GM18498 (cell line): ENCODE measurements at regions not wholly inside any gene's neighbourhood (a gene's known extent, or its start where the extent isn't known, plus 50 kb on each side); places are given as distances from the start of the nearest gene placed in this dataset.
A peak's percentile ranks its signal among the peaks of the same experiment; 100 is the strongest.

ENCODE experiments used
- ATAC-seq: cut with Tn5 transposase; IDR thresholded peaks from one replicate; pipeline ENCODE4 v1.9.1; 2021; ENCODE audit warnings: mild to moderate bottlenecking, moderate library complexity; ENCODE audit not compliant: unreplicated experiment

DNA sequence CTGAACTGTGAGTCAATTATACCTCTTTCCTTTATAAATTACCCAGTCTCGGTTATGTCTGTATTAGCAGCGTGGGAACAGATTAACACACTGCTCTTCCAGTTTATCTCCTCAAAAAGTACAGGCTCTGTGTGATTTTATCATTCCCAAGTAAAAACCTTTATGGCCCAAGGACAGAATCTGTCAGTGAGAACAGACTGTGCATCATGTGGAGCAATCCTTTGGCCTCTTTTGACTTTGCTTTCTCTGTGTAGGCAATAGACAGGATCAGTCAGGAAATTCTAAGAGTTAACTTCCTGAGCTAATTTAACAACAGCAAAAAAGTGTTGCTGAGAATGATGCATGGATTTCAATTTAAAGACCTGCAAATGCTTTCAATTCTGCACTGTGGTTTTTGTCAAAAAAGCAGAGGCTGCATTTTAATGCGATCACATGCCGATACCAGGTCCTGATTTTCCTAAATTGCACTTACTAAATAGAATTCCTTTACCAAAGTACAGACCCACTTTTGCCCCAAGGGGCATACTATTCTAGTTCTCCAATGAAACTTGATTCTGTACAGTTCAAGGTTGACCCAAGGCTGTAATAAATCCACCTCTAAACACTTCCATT lies 246.7 kb upstream of the MARCKS start:
- no peak for ATAC-seq

GRCh38 chr6:113616701-113617274 lies 240.4 kb upstream of the MARCKS start:
- ATAC-seq, result no peak

- ATAC-seq, result no peak
Measured at GRCh38 chr6:113619077-113619476, 238.1 kb upstream of the MARCKS start.

GRCh38 chr6:113620386-113620785 lies 236.8 kb upstream of the MARCKS start:
- no peak for ATAC-seq

- no peak for ATAC-seq
Measured at GRCh38 chr6:113622254-113622653, 234.9 kb upstream of the MARCKS start.

- ATAC-seq, result no peak
Measured at GRCh38 chr6:113623129-113623528, 234.0 kb upstream of the MARCKS start.

DNA sequence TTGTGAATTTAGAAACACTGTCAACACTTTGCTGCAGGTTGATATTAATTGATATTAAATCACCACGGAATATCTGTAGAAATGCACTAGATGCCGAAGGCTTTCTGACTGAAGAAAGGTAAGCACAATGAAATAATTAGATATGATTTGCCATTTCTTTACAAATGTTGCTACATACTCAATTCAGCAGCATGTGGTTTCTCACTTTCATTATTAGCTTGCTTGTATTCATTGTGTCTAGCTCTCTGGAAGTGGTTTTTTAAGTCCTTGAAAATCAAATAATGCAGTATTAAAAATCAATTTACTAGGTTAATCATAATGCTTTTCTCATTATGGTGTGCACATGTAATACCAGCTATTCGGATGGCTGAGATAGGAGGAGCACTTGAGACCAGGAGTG lies 231.3 kb upstream of the MARCKS start:
- peak; percentile 36 for ATAC-seq

DNA sequence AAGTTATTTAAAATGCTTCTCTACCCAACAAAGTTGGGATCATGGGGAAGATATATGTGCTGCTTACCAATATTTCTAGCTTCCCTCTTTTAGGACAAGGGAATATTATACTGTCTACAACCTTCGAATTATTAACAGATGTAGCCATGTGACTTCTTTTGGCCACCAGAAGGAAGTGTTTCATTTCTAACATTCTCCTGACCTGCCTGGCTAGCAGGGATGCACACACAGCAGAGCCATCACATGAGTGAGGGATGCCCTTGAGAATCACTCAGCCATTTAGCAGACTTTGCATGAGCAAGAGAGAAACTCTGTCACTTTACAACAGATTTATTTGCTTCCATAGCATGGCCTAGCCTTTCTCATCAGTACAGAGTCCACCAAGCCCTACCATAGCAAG lies 230.7 kb upstream of the MARCKS start:
- peak; percentile 25 for ATAC-seq

DNA sequence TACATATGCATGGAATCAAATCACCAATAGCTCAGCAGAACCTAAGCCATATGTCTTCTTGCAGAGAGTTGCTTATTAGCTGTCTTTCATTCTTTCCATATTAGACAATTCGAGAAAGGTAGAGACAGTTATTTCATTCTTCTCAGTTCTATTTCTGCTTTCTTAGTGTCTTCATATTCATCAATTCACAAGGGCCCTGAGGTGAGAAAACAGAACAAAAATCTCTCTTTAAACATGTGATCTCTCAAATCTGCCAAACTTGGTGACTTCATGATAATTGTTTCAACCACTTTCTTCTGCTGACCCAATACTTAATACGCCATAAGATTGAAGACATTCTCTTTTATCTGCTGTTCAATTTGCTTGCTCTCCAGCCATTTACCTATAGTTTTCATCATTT lies 229.7 kb upstream of the MARCKS start:
- no peak for ATAC-seq

GRCh38 chr6:113629256-113629655 lies 227.9 kb upstream of the MARCKS start:
- no peak for ATAC-seq

DNA sequence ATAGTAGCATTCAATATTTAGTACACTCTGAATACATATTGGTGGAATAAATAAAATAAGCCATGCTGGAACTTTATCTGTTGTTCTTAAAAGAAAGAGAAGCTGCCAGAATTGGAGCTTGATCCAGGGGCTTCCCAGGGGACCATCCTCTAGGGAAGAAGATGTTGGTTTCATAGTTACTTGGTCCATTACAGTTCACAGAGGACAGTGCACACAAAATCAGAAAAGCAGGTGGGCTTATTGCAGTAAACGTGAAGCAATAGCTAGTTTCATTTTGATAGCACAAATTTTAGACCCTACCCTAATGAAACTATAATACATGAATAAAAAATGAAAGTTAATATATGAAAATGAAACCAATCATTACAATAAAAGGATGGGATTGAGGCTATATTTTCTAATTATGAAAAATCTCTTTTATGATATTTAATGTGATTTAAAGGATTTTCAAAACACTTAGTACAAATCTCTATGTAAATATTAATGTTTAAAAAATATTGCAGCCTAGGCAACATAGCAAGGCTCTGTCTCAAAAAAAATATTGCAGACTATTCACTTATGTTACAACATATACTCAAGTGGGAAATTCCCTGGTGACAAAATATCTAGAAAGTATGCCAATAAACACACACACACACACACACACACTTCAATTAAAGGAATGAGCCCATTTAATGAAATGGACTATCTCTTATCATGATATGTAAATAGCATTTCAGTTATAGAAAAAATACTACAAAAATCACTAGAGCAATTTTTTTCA lies 227.0 kb upstream of the MARCKS start:
- no peak for ATAC-seq

GRCh38 chr6:113630738-113631535 lies 226.2 kb upstream of the MARCKS start:
- ATAC-seq, result peak; percentile 66

GRCh38 chr6:113631666-113632065 lies 225.5 kb upstream of the MARCKS start:
- ATAC-seq, result no peak

DNA sequence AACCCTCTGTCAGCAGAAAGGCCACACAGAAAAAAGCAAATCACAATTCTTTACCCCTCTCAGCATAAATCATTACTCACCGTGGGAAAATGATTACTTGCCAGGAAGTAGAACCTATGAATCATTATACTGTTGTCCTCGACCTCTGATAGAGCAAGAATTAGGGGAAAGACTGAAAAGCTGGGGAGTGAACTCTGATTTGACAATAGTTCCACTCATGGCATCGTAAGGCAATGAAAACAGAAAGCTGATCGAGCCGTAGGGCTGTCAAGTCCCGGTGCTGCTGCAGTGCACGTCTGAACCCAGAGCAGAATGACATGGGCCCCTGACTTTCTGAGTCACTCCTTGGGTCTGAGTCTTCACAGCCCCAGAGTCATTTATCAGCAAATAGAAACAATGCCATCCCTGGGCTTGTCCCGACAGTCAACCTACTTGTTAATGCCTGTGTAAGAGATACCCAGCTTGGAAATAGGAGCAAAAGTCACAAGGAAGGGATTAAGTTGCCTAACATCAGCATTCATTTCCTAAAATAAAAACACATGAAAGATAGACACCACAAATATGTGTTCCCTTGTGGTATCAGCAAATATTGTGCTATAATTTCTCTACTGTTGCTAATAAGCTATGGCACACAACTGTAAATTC lies 224.8 kb upstream of the MARCKS start:
- ATAC-seq, result peak; percentile 38

DNA sequence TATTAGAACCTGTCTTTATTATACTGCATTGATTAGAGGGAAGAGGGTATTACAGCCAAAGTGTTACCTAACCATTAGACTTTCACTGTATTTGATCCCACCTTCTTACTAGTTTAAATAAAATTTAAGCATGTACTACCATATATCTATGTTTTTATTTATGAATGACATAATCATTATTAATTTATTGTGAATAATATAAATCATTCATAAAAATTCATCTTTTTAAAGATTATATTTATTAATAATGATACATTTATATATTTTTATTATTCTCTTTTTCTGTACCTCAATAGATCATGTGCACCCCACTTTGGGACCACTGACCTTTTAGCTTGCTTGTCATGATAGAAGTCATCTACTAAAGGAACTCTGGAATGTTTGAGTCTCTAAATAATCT lies 223.5 kb upstream of the MARCKS start:
- no peak for ATAC-seq

DNA sequence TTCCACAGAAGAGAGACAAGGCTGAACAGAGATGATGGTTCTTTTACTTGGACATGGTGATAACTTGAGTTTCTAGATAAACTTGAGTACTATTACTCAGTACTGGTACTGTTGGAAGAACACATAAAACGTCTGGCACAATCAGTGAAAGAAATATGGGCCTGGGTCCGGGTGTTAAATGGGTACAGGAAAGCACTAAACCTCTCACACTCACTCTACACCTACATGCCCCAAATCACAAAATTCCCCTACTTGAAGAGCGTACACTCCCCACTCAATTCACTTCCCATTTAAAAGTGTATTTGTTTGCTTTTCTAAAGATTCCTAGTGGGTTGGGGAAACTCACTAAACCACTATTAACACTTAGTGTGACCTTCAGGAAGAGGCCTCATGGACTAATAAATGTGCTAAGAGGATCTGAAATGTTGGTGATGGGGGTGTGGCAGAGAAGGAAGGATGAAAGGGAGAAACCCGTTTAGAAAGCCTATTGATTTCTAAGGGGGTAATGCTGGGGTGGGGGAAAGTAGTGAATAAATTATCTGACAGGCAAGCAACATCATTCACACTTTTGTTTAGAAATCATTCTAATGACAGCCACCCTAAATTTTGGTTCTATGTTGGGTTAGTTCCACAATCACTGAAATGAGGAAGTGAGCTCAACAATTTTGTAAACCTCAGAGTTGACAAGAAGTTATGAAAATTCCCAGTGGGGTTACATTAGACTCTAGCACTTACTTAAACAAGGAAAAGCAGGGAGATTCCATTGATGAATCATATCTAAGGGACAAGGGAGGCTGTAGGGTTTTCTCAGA lies 222.6 kb upstream of the MARCKS start:
- ATAC-seq, result peak; percentile 26

- ATAC-seq, result no peak
Measured at GRCh38 chr6:113635222-113635986, 221.7 kb upstream of the MARCKS start.

- ATAC-seq, result no peak
Measured at GRCh38 chr6:113636357-113636824, 220.8 kb upstream of the MARCKS start.

DNA sequence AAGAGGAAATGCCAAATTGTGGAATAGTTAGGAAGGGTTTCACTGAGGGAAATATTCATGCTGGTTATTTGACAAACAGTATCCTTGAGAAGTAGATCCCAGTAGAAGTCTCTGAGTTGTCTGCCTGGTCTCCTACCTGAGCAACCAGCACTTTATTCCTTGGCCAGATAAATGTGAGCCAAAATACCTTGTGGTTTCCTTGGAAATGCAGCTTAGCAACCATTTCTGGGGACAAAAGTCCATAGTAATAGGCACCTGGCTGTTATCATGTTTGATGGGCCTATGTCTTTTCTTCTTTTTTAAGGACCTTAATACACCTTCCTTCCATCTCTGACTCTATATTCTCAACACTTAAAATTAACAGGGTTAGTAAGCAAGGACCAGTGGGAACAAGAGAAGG lies 217.1 kb upstream of the MARCKS start:
- no peak for ATAC-seq
